Keratinocyte (primary cell): ENCODE measurements at regions not wholly inside any gene's neighbourhood (a gene's known extent, or its start where the extent isn't known, plus 50 kb on each side); places are given as distances from the start of the nearest gene placed in this dataset.

ENCODE experiments used
- EZH2 ChIP-seq: IDR thresholded peaks from one replicate; pipeline ENCODE4 v1.6.1; 2012; ENCODE audit warnings: inconsistent platforms, mild to moderate bottlenecking, low read length, moderate library complexity
- TF ChIP-seq, protein P1 (sequence below), 3 experiments: IDR thresholded peaks in 1 of 3; conservative IDR thresholded peaks in 1 of 3; optimal IDR thresholded peaks in 1 of 3; 2 replicates in 2 of 3; 3 replicates in 1 of 3; pipeline versions ENCODE3 to v1.5.1; 2011; ENCODE audit warnings: low read length in 3 of 3, mild to moderate bottlenecking in 3 of 3, moderate library complexity in 2 of 3, control low read depth in 1 of 3, inconsistent platforms in 1 of 3; ENCODE audit not compliant: insufficient read depth in 2 of 3; ENCODE audit errors: extremely low read depth in 1 of 3

- TF ChIP-seq, protein P1, sequence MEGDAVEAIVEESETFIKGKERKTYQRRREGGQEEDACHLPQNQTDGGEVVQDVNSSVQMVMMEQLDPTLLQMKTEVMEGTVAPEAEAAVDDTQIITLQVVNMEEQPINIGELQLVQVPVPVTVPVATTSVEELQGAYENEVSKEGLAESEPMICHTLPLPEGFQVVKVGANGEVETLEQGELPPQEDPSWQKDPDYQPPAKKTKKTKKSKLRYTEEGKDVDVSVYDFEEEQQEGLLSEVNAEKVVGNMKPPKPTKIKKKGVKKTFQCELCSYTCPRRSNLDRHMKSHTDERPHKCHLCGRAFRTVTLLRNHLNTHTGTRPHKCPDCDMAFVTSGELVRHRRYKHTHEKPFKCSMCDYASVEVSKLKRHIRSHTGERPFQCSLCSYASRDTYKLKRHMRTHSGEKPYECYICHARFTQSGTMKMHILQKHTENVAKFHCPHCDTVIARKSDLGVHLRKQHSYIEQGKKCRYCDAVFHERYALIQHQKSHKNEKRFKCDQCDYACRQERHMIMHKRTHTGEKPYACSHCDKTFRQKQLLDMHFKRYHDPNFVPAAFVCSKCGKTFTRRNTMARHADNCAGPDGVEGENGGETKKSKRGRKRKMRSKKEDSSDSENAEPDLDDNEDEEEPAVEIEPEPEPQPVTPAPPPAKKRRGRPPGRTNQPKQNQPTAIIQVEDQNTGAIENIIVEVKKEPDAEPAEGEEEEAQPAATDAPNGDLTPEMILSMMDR (optimal IDR thresholded peaks at IDR 0.05 in 1 of 3, IDR thresholded peaks at IDR 0.05 in 1 of 3, conservative IDR thresholded peaks at IDR 0.05 in 1 of 3; ENCODE audit: extremely low read depth in 1 of 3, insufficient read depth in 2 of 3, low read length in 3 of 3): no peak
- TF ChIP-seq EZH2: no peak
Measured at GRCh38 chr6:63449714-63450113, 122.6 kb upstream of the LOC128125822 start.
